SW 1271 (cell line): ENCODE measurements at regions not wholly inside any gene's neighbourhood (a gene's known extent, or its start where the extent isn't known, plus 50 kb on each side); places are given as distances from the start of the nearest gene placed in this dataset.

Source experiments
- DNase-seq, 2 experiments: peaks; one replicate each; lab custom pipeline; 2025; lab: John Stamatoyannopoulos, UW

GRCh38 chr13:33372251-33372919 lies 86.8 kb upstream of the STARD13 start:
- DNase-seq: no peak

- DNase-seq: no peak
Measured at GRCh38 chr13:33373624-33374023, 88.1 kb upstream of the STARD13 start.

GRCh38 chr13:33375421-33375820 lies 89.9 kb upstream of the STARD13 start:
- DNase-seq: no peak

- no peak for DNase-seq
Measured at GRCh38 chr13:33376212-33376611, 90.7 kb upstream of the STARD13 start.

GRCh38 chr13:33377411-33377810 lies 91.9 kb upstream of the STARD13 start:
- DNase-seq: no peak

- DNase-seq: no peak
Measured at GRCh38 chr13:33377825-33378224, 92.3 kb upstream of the STARD13 start.

GRCh38 chr13:33379608-33380007 lies 94.1 kb upstream of the STARD13 start:
- DNase-seq: no peak

- DNase-seq: no peak
Measured at GRCh38 chr13:33380487-33381079, 95.0 kb upstream of the STARD13 start.

GRCh38 chr13:33381180-33381579 lies 95.6 kb upstream of the STARD13 start:
- DNase-seq: no peak

- DNase-seq: no peak
Measured at GRCh38 chr13:33381906-33382305, 96.4 kb upstream of the STARD13 start.

- no peak for DNase-seq
Measured at GRCh38 chr13:33383724-33384577, 98.4 kb upstream of the STARD13 start.

- no peak for DNase-seq
Measured at GRCh38 chr13:33388286-33388998, 102.9 kb upstream of the STARD13 start.

- no peak for DNase-seq
Measured at GRCh38 chr13:33392794-33393405, 107.3 kb upstream of the STARD13 start.

GRCh38 chr13:33394294-33394932 lies 108.9 kb upstream of the STARD13 start:
- no peak for DNase-seq

- no peak for DNase-seq
Measured at GRCh38 chr13:33401238-33401637, 115.7 kb upstream of the STARD13 start.

GRCh38 chr13:33402975-33403374 lies 117.4 kb upstream of the STARD13 start:
- no peak for DNase-seq

- DNase-seq: no peak
Measured at GRCh38 chr13:33403807-33404362, 118.3 kb upstream of the STARD13 start.

GRCh38 chr13:33405371-33405770 lies 119.8 kb upstream of the STARD13 start:
- no peak for DNase-seq

GRCh38 chr13:33409673-33410510 lies 124.3 kb upstream of the STARD13 start:
- no peak for DNase-seq

GRCh38 chr13:33410619-33411018 lies 125.1 kb upstream of the STARD13 start:
- DNase-seq: no peak
